H1 (cell line): ENCODE measurements at regions not wholly inside any gene's neighbourhood (a gene's known extent, or its start where the extent isn't known, plus 50 kb on each side); places are given as distances from the start of the nearest gene placed in this dataset.
A peak's percentile ranks its signal among the peaks of the same experiment; 100 is the strongest.

ENCODE experiments used
- CTCF ChIA-PET: fragments of 300-600 bp; sonication (Branson Sonifier 250); formaldehyde crosslinking; loops from one replicate; lab custom pipeline; 2021; ENCODE audit not compliant: partially characterized antibody; lab: Charles Lee
- POLR2A ChIA-PET: fragments of 300-600 bp; sonication (Branson Sonifier 250); formaldehyde crosslinking; loops from one replicate; lab custom pipeline; 2021; ENCODE audit warnings: inconsistent platforms; ENCODE audit not compliant: partially characterized antibody; lab: Charles Lee
- DNase-seq, 2 experiments: peaks; one replicate each; pipeline versions ENCODE4 v3.0.0 to v3.0.0-alpha.2; 2010 to 2022; ENCODE audit warnings: low spot score in 2 of 2, low read depth in 1 of 2, mixed read lengths in 1 of 2
- FAIRE-seq: peaks from 2 replicates; lab custom pipeline; 2011; peaks lifted over from hg19 to GRCh38; lab: Jason Lieb, UNC
- H2AFZ ChIP-seq: 2 replicates; pipeline ENCODE4 v1.8.1; 2012; ENCODE audit warnings: low read length, inconsistent platforms
- H2AK5ac ChIP-seq: 2 replicates; pipeline ENCODE4 v1.6.1; 2013; ENCODE audit warnings: low read depth, low read length
- H2BK120ac ChIP-seq: replicated peaks from 2 replicates; pipeline ENCODE3; 2013; ENCODE audit warnings: low read depth, low read length, inconsistent platforms
- H2BK12ac ChIP-seq: 2 replicates; pipeline ENCODE4 v1.6.1; 2013; ENCODE audit warnings: low read depth, low read length
- H2BK15ac ChIP-seq: 2 replicates; pipeline ENCODE4 v1.6.1; 2013; ENCODE audit warnings: low read length
- H2BK20ac ChIP-seq: 2 replicates; pipeline ENCODE4 v1.6.1; 2013; ENCODE audit warnings: low read length
- H2BK5ac ChIP-seq: 2 replicates; pipeline ENCODE4 v1.6.1; 2013; ENCODE audit warnings: low read depth, low read length
- H3K14ac ChIP-seq: 2 replicates; pipeline ENCODE4 v1.6.1; 2013; ENCODE audit warnings: inconsistent platforms; ENCODE audit not compliant: insufficient read length
- H3K18ac ChIP-seq: 2 replicates; pipeline ENCODE4 v1.6.1; 2013; ENCODE audit warnings: low read length; ENCODE audit errors: extremely low read depth
- H3K23ac ChIP-seq: 2 replicates; pipeline ENCODE4 v1.6.1; 2013; ENCODE audit warnings: inconsistent platforms; ENCODE audit not compliant: insufficient read length
- H3K23me2 ChIP-seq: 2 replicates; pipeline ENCODE4 v1.6.1; 2013; ENCODE audit warnings: low read depth, low read length
- H3K27ac ChIP-seq: 2 replicates; pipeline ENCODE4 v1.6.1; 2011; ENCODE audit warnings: low read depth, low read length, inconsistent platforms
- H3K27me3 ChIP-seq, 4 experiments: replicated peaks in 1 of 4; 1 replicate in 1 of 4; 2 replicates in 3 of 4; pipeline versions ENCODE4 v1.6.1 to v1.8.1; 2011 to 2013; ENCODE audit warnings: low read length in 3 of 4, mild to moderate bottlenecking in 3 of 4, inconsistent platforms in 2 of 4, mixed read lengths in 2 of 4, moderate library complexity in 1 of 4; ENCODE audit not compliant: control insufficient read depth in 3 of 4, insufficient read depth in 3 of 4; ENCODE audit errors: extremely low read depth in 1 of 4
- H3K36me3 ChIP-seq, 4 experiments: 2 replicates each; pipeline versions ENCODE4 v1.6.1 to v1.8.1; 2011 to 2013; ENCODE audit warnings: mild to moderate bottlenecking in 4 of 4, low read length in 3 of 4, moderate library complexity in 2 of 4, control low read depth in 1 of 4, inconsistent platforms in 1 of 4; ENCODE audit not compliant: insufficient read depth in 4 of 4, control insufficient read depth in 2 of 4
- H3K4ac ChIP-seq: replicated peaks from 2 replicates; pipeline ENCODE3; 2013; ENCODE audit warnings: low read length, low read depth, mixed read lengths, inconsistent platforms; ENCODE audit not compliant: insufficient read length
- H3K4me1 ChIP-seq, 4 experiments: replicated peaks in 1 of 4; 1 replicate in 1 of 4; 2 replicates in 3 of 4; pipeline versions ENCODE4 v1.6.1 to v1.8.1; 2011 to 2013; ENCODE audit warnings: low read length in 3 of 4, inconsistent platforms in 2 of 4, mixed read lengths in 1 of 4; ENCODE audit not compliant: insufficient read depth in 4 of 4, control insufficient read depth in 3 of 4
- H3K4me2 ChIP-seq, 2 experiments: 2 replicates each; pipeline versions ENCODE4 v1.6.1 to v1.8.1; 2011 to 2013; ENCODE audit warnings: low read depth in 2 of 2, low read length in 2 of 2, control low read depth in 1 of 2, inconsistent platforms in 1 of 2, mild to moderate bottlenecking in 1 of 2; ENCODE audit not compliant: insufficient read depth in 1 of 2
- H3K4me3 ChIP-seq, 4 experiments: fragments of 200-600, 300-600 bp in 1 of 4; sonication (generic), shearing (Covaris generic), sonication (Bioruptor Twin) in 1 of 4; 2 replicates each; pipeline versions ENCODE4 v1.5.1 to v1.8.1; 2011 to 2016; ENCODE audit warnings: low read length in 4 of 4, low read depth in 3 of 4, control low read depth in 2 of 4, inconsistent platforms in 2 of 4, mild to moderate bottlenecking in 2 of 4, mixed read lengths in 1 of 4, moderate library complexity in 1 of 4; ENCODE audit not compliant: insufficient read depth in 2 of 4; ENCODE audit errors: extremely low read depth in 1 of 4
- H3K56ac ChIP-seq: replicated peaks from 2 replicates; pipeline ENCODE3; 2013; ENCODE audit warnings: low read depth, mild to moderate bottlenecking, mixed read lengths, low read length, inconsistent platforms; ENCODE audit not compliant: insufficient read length
- H3K79me1 ChIP-seq: 2 replicates; pipeline ENCODE4 v1.6.1; 2013; ENCODE audit warnings: low read depth, low read length, control low read depth
- H3K79me2 ChIP-seq, 2 experiments: 2 replicates each; pipeline versions ENCODE4 v1.6.1 to v1.8.1; 2012 to 2013; ENCODE audit warnings: low read length in 2 of 2, mild to moderate bottlenecking in 2 of 2, inconsistent platforms in 1 of 2; ENCODE audit not compliant: insufficient read depth in 2 of 2, control insufficient read depth in 1 of 2
- H3K9ac ChIP-seq, 4 experiments: replicated peaks in 1 of 4; 1 replicate in 1 of 4; 2 replicates in 3 of 4; pipeline versions ENCODE4 v1.6.1 to v1.8.1; 2011 to 2013; ENCODE audit warnings: low read depth in 3 of 4, low read length in 3 of 4, control low read depth in 2 of 4, mild to moderate bottlenecking in 2 of 4, moderate library complexity in 2 of 4, inconsistent platforms in 1 of 4; ENCODE audit errors: extremely low read depth in 1 of 4
- H3K9me3 ChIP-seq, 2 experiments: 2 replicates each; pipeline versions ENCODE4 v1.6.1 to v1.8.1; 2012 to 2013; ENCODE audit warnings: mild to moderate bottlenecking in 2 of 2, moderate library complexity in 2 of 2, control low read depth in 1 of 2, inconsistent platforms in 1 of 2, low read depth in 1 of 2, low read length in 1 of 2, mixed read lengths in 1 of 2; ENCODE audit not compliant: insufficient read depth in 2 of 2
- H4K20me1 ChIP-seq, 2 experiments: replicated peaks in 1 of 2; 2 replicates each; pipeline versions ENCODE3 to v1.8.1; 2011 to 2013; ENCODE audit warnings: inconsistent platforms in 2 of 2, low read length in 2 of 2, mild to moderate bottlenecking in 1 of 2; ENCODE audit not compliant: insufficient read depth in 2 of 2, control insufficient read depth in 1 of 2
- H4K5ac ChIP-seq: 2 replicates; pipeline ENCODE4 v1.6.1; 2013; ENCODE audit warnings: low read length, low read depth, mixed read lengths, inconsistent platforms; ENCODE audit not compliant: insufficient read length
- H4K8ac ChIP-seq: 2 replicates; pipeline ENCODE4 v1.8.0; 2013; ENCODE audit warnings: mild to moderate bottlenecking, moderate library complexity, low read length, inconsistent platforms; ENCODE audit not compliant: insufficient read depth; ENCODE audit errors: extremely low read depth
- H4K91ac ChIP-seq: replicated peaks from 2 replicates; pipeline ENCODE3; 2013; ENCODE audit warnings: low read length, mixed read lengths, inconsistent platforms; ENCODE audit not compliant: insufficient read length
- CBX8 ChIP-seq: fragments of 300-800, 300-1000 bp; sonication (generic); IDR thresholded peaks from 2 replicates; pipeline ENCODE4 v1.7.1; 2016; ENCODE audit warnings: low read depth, low read length, borderline replicate concordance
- CTCF ChIP-seq, 3 experiments: IDR thresholded peaks; 1 replicate in 2 of 3; 2 replicates in 1 of 3; pipeline versions ENCODE4 v1.5.1 to v1.6.1; 2011; ENCODE audit warnings: low read length in 3 of 3, mild to moderate bottlenecking in 3 of 3, inconsistent platforms in 2 of 3, low read depth in 1 of 3, moderate library complexity in 1 of 3; ENCODE audit not compliant: insufficient read depth in 1 of 3; ENCODE audit errors: control extremely low read depth in 1 of 3
- RAD21 ChIP-seq, 2 experiments: IDR thresholded peaks in 1 of 2; conservative IDR thresholded peaks in 1 of 2; 2 replicates each; pipeline ENCODE4 v1.6.1; 2011; ENCODE audit warnings: low read depth in 2 of 2, low read length in 2 of 2, improper control_type of control experiment in 1 of 2, inconsistent platforms in 1 of 2, mild to moderate bottlenecking in 1 of 2, moderate library complexity in 1 of 2
- RBBP5 ChIP-seq: IDR thresholded peaks from 2 replicates; pipeline ENCODE4 v1.7.1; 2012; ENCODE audit warnings: low read depth, mild to moderate bottlenecking, inconsistent platforms, low read length, moderate library complexity, borderline replicate concordance
- SP4 ChIP-seq: IDR thresholded peaks from 2 replicates; pipeline ENCODE4 v1.6.1; 2012; ENCODE audit warnings: low read length, inconsistent platforms
- TAF1 ChIP-seq: IDR thresholded peaks from 2 replicates; pipeline ENCODE4 v1.6.1; 2011; ENCODE audit warnings: mild to moderate bottlenecking, low read depth, low read length
- TCF12 ChIP-seq: IDR thresholded peaks from 2 replicates; pipeline ENCODE4 v1.6.1; 2011; ENCODE audit warnings: low read depth, mild to moderate bottlenecking, low read length
- WGBS, 2 experiments: shearing (Covaris generic) in 1 of 2; methylation state at CpG; one replicate each; pipeline versions ENCODE4 v1.1.6 to v1.1.7; 2013 to 2015; ENCODE audit warnings: low lambda C conversion rate in 2 of 2, mixed read lengths in 2 of 2, inconsistent platforms in 1 of 2, low coverage in 1 of 2, missing lambda C conversion rate in 1 of 2; ENCODE audit not compliant: insufficient replicate concordance in 2 of 2, insufficient coverage in 1 of 2, insufficient read length in 1 of 2; ENCODE audit errors: extremely low coverage in 1 of 2, missing lambda C conversion rate in 1 of 2; 5-methylcytosine and 5-hydroxymethylcytosine counted together

- no peak overlapping the region for H2AFZ ChIP-seq
- DNase-seq (no peak), FAIRE-seq (no peak)
- no peak overlapping the region for H2BK120ac ChIP-seq
- H3K23me2 ChIP-seq: no peaks in the 10 kb centered on the region
- no peak overlapping the region for H4K91ac ChIP-seq
- no peaks in the 10 kb centered on the region for H3K4me1 ChIP-seq
- H2BK12ac ChIP-seq: no peak overlapping the region
- no peak overlapping the region for H2BK15ac ChIP-seq
- no peak overlapping the region for H3K56ac ChIP-seq
- no peak overlapping the region for H2BK5ac ChIP-seq
- H3K4me2 ChIP-seq: no peak overlapping the region
- no peaks in the 10 kb centered on the region for H4K20me1 ChIP-seq
- H3K4me3 ChIP-seq: no peak overlapping the region
- ChIA-PET CTCF (interaction anchor here (0.9 kb wide), 2 partner anchors 9 to 129 kb away, joined by 3 to 4 read pairs; no protein-coding TSS in a partner anchor), POLR2A (no interaction called here)
- no peaks in the 10 kb centered on the region for H3K79me1 ChIP-seq
- H3K79me2 ChIP-seq: no peaks in the 10 kb centered on the region
- no peak overlapping the region for H3K9ac ChIP-seq
- no peak overlapping the region for H3K18ac ChIP-seq
- H4K8ac ChIP-seq: no peak overlapping the region
- H3K27ac ChIP-seq: no peak overlapping the region
- 83% methylated on average over 4 of the region's 4 CpGs; no CpG with 5 or more reads in 1 of the 2 experiments for WGBS, 2 experiments
- H3K23ac ChIP-seq: no peak overlapping the region
- no peak overlapping the region for H3K4ac ChIP-seq
- no peaks in the 10 kb centered on the region for H3K36me3 ChIP-seq
- TF ChIP-seq TAF1 (no peak), CBX8 (no peak), CTCF (IDR thresholded peaks at IDR 0.05; ENCODE audit: control extremely low read depth in 1 of 3, insufficient read depth in 1 of 3, low read depth in 1 of 3, low read length in 3 of 3) (peak in 2 of 3 experiments; percentile 27 to 41; a peak in 2 of 4 replicates), RAD21 (IDR thresholded peaks at IDR 0.05 in 1 of 2, conservative IDR thresholded peaks at IDR 0.05 in 1 of 2; ENCODE audit: low read depth in 2 of 2, low read length in 2 of 2) (peak; percentile 8 to 12; a peak in 1 of 4 replicates), SP4 (no peak), TCF12 (no peak), RBBP5 (no peak)
- no peaks in the 10 kb centered on the region for H3K27me3 ChIP-seq
- no peak overlapping the region for H2AK5ac ChIP-seq
- H4K5ac ChIP-seq: no peak overlapping the region
- no peaks in the 10 kb centered on the region for H3K9me3 ChIP-seq
- no peak overlapping the region for H2BK20ac ChIP-seq
- peak overlapping the region; percentile 97 for H3K14ac ChIP-seq
Observed at GRCh38 chr18:22570492-22570891, 152.8 kb upstream of the CTAGE1 start.
